H1 (cell line): ENCODE measurements at regions not wholly inside any gene's neighbourhood (a gene's known extent, or its start where the extent isn't known, plus 50 kb on each side); places are given as distances from the start of the nearest gene placed in this dataset.

Experiments used
- CHD7 ChIP-seq: fragments of 300-600 bp; sonication (generic); IDR thresholded peaks from 2 replicates; pipeline ENCODE4 v1.7.1; 2012; ENCODE audit warnings: low read length, moderate library complexity, mild to moderate bottlenecking, inconsistent platforms; ENCODE audit not compliant: insufficient replicate concordance
- EGR1 ChIP-seq: IDR thresholded peaks from 2 replicates; pipeline ENCODE4 v1.6.1; 2011; ENCODE audit warnings: low read depth, low read length, borderline replicate concordance
- EZH2 ChIP-seq: fragments of 200-600 bp; sonication (generic); IDR thresholded peaks from 2 replicates; pipeline ENCODE4 v1.7.1; 2012; ENCODE audit warnings: low read depth, mild to moderate bottlenecking, moderate library complexity, low read length, inconsistent platforms; ENCODE audit not compliant: severe bottlenecking
- FOSL1 ChIP-seq: IDR thresholded peaks from 2 replicates; pipeline ENCODE4 v1.6.1; 2011; ENCODE audit warnings: mild to moderate bottlenecking, low read depth, low read length, moderate library complexity; ENCODE audit not compliant: insufficient read depth
- HDAC2 ChIP-seq, 2 experiments: fragments of 300-600 bp in 1 of 2; sonication (generic) in 1 of 2; IDR thresholded peaks; 2 replicates each; pipeline ENCODE4 v1.6.1; 2011 to 2012; ENCODE audit warnings: low read depth in 2 of 2, low read length in 2 of 2, mild to moderate bottlenecking in 2 of 2, moderate library complexity in 2 of 2, borderline replicate concordance in 1 of 2, inconsistent platforms in 1 of 2
- JUN ChIP-seq: IDR thresholded peaks from 2 replicates; pipeline ENCODE4 v1.6.1; 2011; ENCODE audit warnings: low read depth, mild to moderate bottlenecking, improper control_type of control experiment, low read length
- KDM5A ChIP-seq: fragments of 200-600 bp; IDR thresholded peaks from 2 replicates; pipeline ENCODE4 v1.7.1; 2012; ENCODE audit warnings: mild to moderate bottlenecking, low read length, inconsistent platforms, mixed read lengths
- RNF2 ChIP-seq: fragments of 200-900, 300-1000 bp; sonication (generic); IDR thresholded peaks from 2 replicates; pipeline ENCODE4 v1.7.1; 2016; ENCODE audit warnings: borderline replicate concordance, low read depth, mild to moderate bottlenecking, antibody characterized with exemption, low read length; ENCODE audit not compliant: poor library complexity, severe bottlenecking; ENCODE audit errors: missing control alignments
- SIRT6 ChIP-seq: IDR thresholded peaks from one replicate; pipeline ENCODE4 v1.7.1; 2012; ENCODE audit warnings: low read length, inconsistent platforms
- SP2 ChIP-seq: IDR thresholded peaks from 2 replicates; pipeline ENCODE4 v1.6.1; 2012; ENCODE audit warnings: mild to moderate bottlenecking, low read length, inconsistent platforms
- SUZ12 ChIP-seq: fragments of 200-600 bp; sonication (generic); IDR thresholded peaks from 2 replicates; pipeline ENCODE4 v1.6.1; 2012; ENCODE audit warnings: mild to moderate bottlenecking, inconsistent platforms, low read length, moderate library complexity, mixed read lengths
- TEAD4 ChIP-seq: IDR thresholded peaks from 2 replicates; pipeline ENCODE4 v1.6.1; 2012; ENCODE audit warnings: low read depth, low read length, inconsistent platforms, mixed read lengths

- TF ChIP-seq CHD7, result no peak
- no peak for TF ChIP-seq EGR1
- TF ChIP-seq SP2, result no peak
- TF ChIP-seq SIRT6, result no peak
- no peak for TF ChIP-seq EZH2
- no peak for TF ChIP-seq TEAD4
- no peak for TF ChIP-seq JUN
- no peak for TF ChIP-seq KDM5A
- no peak for TF ChIP-seq RNF2
- no peak for TF ChIP-seq HDAC2 (IDR thresholded peaks at IDR 0.05; ENCODE audit: borderline replicate concordance in 1 of 2, low read depth in 2 of 2, low read length in 2 of 2)
- TF ChIP-seq FOSL1, result no peak
- TF ChIP-seq SUZ12, result no peak
Observed at GRCh38 chr3:80035021-80035420, 267.2 kb upstream of the ROBO1 start (continued).
